ENCODE measurements at regions not wholly inside any gene's neighbourhood (a gene's known extent, or its start where the extent isn't known, plus 50 kb on each side); places are given as distances from the start of the nearest gene placed in this dataset.

- TF ChIP-seq CTCF (IDR thresholded peaks at IDR 0.05 in 2 of 3, conservative IDR thresholded peaks at IDR 0.05 in 1 of 3; ENCODE audit: control insufficient read depth in 2 of 3, extremely low read depth in 1 of 3, insufficient read depth in 1 of 3, low read depth in 3 of 3, low read length in 3 of 3), result no peak
- no peak for TF ChIP-seq TAF1 (IDR thresholded peaks at IDR 0.05; ENCODE audit: borderline replicate concordance, low read depth, low read length)
- no peak for TF ChIP-seq ELK1 (IDR thresholded peaks at IDR 0.05; ENCODE audit: low read depth, low read length)
- TF ChIP-seq CEBPZ (IDR thresholded peaks at IDR 0.05; ENCODE audit: low read depth, low read length), result no peak
- no peak for TF ChIP-seq E4F1 (IDR thresholded peaks at IDR 0.05; ENCODE audit: borderline replicate concordance, partially characterized antibody)
- no peak for TF ChIP-seq MTA2 (IDR thresholded peaks at IDR 0.05; ENCODE audit: low read depth)
- TF ChIP-seq MYC (IDR thresholded peaks at IDR 0.05; ENCODE audit: insufficient read depth, insufficient read length, insufficient replicate concordance, low read length, severe bottlenecking), result no peak
- no peak for TF ChIP-seq POU2F2 (IDR thresholded peaks at IDR 0.05; ENCODE audit: borderline replicate concordance, low read depth, low read length)
- no peak for TF ChIP-seq DPF2 (IDR thresholded peaks at IDR 0.05)
- no peak for TF ChIP-seq SIN3A (IDR thresholded peaks at IDR 0.05; ENCODE audit: low read depth, low read length)
- TF ChIP-seq FOXM1 (IDR thresholded peaks at IDR 0.05; ENCODE audit: low read depth, low read length), result no peak
- no peak for TF ChIP-seq RBBP5 (conservative IDR thresholded peaks at IDR 0.05)
- no peak for TF ChIP-seq EP300 (IDR thresholded peaks at IDR 0.05; ENCODE audit: borderline replicate concordance in 1 of 2, control insufficient read depth in 1 of 2, low read depth in 2 of 2, low read length in 2 of 2)
Measured at GRCh38 chr1:221165839-221166500, 286.7 kb downstream of the HLX start.
